ENCODE measurements at regions not wholly inside any gene's neighbourhood (a gene's known extent, or its start where the extent isn't known, plus 50 kb on each side); places are given as distances from the start of the nearest gene placed in this dataset.
"Not testable (repeated sequence)": the region's sequence is repeated elsewhere in the genome, so short reads cannot be mapped to it uniquely, and the experiment has no call there.

DNA sequence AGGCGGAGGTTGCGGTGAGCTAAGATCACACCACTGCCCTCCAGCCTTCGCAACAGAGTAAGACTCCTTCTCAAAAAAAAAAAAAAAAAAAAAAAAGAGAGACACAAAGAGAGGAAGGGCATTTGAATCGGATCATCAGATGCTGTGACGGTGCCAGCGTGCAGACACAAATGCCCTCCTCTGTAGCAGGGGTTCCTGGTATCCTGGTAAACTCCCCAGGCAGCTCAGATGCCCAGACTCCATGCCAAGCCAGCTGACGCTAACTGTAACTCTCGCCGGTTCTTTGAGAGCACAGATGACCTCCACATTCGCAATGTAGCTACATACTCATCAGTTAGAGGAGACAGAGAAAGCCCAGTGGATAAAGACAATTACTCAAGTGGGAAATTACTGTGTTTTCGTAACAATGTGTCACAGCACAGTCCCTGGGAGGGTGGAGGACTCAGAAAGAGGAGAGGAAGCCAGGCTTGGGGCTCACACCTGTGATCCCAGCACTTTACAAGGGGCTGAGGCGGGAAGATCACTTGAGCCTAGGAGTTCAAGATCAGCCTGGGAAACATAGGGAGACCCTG is 153.1 kb downstream of the BRD1 start:
- DNase-seq: no peak

DNA sequence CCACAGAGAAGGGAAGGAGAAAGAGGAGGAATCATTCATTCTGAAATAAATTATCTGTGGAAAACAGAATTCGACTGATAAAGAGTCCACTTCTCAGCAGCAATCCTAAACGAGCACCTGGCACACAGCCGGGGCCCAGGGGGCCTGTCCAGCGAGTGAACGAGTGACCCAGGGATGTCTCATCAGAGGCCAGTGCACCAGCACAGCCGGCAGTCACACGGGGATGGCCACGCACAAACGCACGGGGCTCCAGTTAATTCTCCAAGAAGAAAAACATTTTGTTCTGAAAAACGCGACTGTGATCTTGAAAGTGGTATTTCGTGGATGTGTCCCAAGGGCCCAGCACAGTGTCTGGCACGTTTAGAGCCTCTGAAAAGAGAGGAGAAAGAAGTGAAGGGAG is 154.6 kb downstream of the BRD1 start:
- no peak for DNase-seq

DNA sequence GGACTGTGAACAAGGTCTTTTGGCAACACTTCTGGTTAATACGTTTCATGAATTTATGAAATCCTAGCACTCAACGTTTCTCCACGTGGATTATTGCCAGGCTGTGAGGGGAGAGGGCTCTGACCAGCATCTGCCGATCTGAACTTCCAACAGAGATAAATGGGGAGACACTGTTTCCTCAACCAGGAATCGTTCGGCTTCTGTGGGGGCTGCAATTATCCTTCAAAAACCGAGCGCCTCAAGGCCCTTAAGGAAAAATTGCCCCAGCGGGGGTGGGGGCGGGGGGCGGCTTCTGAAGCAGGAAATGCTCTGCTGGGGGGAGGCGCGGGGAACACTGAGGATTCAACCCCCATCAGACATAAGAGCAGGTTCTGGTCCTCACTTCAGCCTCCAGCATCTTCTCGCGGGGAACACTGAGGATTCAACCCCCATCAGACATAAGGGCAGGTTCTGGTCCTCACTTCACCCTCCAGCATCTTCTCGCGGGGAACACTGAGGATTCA is 155.6 kb downstream of the BRD1 start:
- DNase-seq: no peak

DNA sequence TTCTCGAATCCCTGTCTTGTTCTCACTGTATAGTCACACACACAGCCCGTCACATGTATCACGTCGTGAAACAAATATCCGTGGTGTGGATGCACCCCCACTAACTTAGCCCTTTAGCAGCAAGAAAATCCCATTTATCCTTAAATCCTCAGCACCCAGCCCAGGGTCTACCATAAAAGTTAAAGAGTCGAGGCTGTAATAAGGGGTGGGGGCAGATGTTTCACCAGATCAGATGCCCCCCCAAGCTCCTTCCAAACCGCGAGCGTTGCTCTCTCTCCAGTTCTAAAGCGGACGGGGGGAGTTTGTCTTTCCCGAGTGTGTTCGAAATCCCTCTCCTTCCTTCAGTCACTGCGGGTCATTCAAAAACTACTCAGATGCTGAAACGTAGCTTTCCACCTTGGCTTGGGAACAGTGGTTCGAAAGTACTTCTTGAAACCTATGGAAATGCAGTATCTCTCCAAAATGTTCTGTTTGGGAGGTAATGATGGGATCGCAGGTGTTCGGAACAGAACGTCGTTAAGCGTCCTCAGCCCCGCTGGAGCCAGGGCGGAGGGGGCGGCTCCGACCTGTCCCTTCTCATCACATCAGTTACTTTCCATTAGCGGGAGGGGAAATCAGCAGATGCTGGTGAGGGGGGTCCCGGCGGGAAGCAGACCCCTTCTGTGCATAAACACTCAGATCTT is 156.2 kb downstream of the BRD1 start:
- no peak for DNase-seq

DNA sequence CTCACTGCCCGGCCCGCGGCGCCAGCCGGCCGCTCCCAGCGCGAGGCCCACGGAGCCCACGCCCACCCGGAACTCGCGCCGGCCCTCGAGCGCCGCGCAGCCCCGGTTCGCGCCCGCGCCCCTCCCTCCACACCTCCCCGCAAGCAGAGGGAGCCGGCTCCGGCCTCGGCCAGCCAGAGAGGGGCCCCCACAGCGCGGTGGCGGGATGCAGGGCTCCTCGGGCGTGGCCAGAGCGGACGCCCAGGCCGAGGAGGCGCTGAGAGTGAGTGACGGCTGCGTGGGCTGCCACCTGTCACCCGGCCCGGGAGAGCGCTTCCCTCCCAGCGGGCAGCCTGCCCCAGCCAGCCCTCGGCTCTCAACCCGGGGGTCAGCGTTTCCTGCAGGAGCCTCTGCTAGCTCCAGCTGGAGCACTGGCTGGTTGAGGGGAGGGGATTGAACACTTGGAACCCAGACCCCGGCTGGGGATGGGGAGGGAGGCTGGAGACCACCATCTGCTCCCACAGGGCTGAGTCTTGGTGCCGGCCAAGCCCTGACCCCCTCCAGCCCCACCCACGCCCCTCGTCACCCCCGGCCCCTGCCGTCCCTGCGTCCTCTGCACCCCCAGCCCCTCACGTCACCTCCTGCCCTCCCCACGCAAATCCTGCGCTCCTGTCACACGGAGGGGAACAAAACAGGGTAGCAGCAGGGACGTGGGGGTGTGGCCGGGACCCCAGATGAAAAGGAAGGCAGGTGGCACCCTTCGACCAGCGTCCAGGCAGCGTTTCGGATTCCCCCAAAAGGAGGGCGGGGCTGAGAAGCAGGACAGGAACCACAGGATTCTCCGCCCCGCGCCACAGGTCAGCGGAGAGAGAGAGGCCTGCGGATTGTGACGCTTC is 157.0 kb downstream of the BRD1 start:
- no peak for DNase-seq

DNA sequence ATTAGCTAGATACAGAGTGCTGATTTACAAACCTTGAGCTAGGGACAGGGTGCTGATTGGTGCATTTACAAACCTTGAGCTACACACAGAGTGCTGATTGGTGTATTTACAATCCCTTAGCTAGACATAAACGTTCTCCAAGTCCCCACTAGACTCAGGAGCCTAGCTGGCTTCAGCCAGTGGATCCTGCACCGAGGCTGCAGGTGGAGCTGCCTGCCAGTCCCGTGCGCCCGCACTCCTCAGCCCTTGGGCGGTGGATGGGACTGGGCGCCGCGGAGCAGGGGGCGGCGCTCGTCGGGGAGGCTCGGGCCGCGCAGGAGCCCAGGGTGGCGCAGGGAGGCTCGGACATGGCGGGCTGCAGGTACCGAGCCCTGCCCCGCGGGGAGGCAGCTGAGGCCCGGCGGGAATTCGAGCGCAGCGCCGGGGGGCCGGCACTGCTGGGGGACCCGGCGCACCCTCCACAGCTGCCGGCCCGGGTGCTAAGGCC is 157.7 kb downstream of the BRD1 start:
- DNase-seq: peak; percentile 14

DNA sequence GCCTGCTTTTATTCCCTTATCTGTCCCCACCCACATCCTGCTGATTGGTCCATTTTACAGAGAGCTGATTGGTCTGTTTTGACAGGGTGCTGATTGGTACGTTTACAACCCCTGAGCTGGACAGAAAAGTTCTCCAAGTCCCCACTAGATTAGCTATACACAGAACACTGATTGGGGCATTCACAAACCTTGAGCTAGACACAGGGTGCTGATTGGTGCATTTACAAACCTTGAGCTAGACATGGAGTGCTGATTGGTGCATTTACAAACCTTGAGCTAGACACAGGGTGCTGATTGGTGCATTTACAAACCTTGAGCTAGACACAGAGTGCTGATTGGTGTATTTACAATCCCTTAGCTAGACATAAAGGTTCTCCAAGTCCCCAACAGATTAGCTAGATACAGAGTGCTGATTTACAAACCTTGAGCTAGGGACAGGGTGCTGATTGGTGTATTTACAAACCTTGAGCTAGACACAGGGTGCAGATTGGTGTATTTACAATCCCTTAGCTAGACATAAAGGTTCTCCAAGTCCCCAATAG is 158.2 kb downstream of the BRD1 start:
- DNase-seq: not testable (repeated sequence)

DNA sequence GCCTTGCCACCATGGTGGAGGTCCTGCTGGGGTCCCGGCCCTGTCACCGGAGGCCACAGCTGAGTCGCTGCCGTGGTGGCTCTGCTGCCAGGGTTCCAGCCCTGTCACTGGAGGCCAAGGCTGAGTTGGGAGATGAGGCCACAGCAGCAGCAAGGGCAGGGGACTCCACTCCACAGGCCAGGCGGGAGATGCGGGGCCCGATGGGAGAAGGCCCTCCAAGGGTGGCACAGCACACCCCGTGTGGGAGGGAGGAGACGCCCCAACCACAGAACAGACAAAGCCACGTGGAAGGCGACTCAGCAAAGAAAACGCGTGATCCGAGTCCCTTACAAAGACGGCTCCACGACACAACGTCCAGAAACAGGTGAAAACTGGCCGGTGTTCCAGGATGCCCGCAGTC is 159.3 kb downstream of the BRD1 start:
- DNase-seq: no peak

DNA sequence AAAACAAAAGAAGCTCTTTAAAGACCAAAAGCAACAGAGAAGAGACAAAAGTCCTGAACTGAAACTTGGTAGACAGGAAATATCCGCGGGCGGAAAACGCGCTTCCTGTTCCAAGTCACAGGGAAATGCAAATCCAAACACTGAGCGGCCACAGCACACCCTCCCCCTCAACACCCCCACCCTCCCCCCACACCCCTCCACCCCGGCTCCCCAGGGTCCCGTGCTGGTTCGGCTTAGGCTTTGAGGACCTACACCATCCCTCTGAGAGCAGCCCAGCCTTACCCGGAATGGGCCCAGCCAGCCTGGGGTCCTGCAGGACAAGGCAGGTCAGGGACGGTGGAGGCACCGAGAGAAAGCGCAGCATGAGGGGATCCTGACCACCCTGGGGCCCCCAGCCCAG is 160.4 kb downstream of the BRD1 start:
- DNase-seq: no peak

DNA sequence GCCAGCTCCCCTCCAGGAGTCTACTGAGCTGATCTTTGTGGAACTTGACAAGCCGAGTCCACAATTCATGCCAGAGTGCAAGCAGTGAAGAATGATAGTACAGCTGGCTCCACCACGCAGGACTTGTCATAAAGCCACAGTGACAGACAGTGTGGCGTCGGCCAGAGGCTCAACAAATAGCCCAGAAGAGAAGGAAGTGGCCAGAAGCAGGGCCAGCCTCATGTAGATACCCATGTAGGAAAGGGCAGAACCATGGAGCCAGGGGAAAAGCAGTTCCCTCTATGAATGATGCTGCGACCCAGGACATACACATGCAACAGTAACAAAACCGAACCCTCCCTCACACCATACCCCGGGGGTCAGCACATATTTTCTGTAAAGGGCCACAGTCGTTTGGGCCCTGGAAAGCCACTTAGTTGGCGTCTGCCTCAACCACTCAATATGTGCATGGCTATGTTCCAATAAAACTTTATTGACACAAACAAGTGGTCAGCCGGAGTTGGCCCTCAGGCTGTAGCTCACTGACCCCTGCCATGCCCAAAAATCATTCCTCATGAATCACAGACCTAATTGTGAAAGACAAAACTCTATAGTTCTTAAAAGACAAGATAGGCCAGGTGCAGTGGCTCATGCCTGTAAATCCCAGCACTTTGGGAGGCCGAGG is 161.4 kb downstream of the BRD1 start:
- DNase-seq: no peak

DNA sequence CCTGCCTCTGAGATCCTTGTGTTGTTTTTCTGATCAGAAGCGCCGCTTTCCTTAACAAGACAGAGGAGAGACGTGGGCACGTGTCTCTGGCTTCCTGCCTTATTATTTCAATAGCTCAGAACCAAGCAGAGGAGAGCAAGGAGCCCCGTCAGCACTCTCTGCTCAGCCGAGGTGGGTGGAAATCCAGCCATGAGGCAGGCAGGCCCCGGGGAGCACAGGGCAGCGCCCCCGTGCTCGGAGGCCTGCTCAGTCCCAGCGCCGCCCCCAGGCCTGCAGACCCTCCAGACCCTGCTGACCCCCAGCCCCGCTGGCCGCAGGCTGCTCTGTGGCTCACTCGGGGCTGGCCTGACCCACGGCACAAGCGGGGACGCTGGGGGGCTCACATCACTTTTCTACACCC is 162.8 kb downstream of the BRD1 start:
- no peak for DNase-seq

DNA sequence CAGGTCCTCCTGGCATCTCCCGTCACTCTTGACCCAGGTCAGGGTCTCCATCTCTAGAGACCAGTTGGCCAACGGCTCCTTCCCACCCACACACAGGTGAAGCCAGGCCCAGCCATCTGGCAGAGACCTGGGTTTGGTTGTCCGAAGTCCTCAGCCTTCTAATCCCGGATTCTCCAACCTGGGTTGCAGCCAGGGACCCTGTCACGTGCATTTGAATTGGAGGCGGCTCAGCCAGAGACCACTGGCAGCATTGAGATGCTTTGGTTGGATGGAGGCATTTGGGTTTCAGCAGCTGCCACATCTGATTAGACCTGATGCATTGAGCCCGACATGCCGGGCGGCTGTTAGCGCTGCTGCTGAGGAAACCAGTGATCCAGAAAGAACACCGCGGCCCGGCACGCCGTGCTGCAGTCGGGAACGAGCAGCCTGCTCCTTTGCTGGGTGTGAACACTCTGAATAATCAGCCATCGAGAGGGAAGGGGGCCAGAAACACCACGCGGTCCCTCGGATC is 163.2 kb downstream of the BRD1 start:
- DNase-seq: no peak

DNA sequence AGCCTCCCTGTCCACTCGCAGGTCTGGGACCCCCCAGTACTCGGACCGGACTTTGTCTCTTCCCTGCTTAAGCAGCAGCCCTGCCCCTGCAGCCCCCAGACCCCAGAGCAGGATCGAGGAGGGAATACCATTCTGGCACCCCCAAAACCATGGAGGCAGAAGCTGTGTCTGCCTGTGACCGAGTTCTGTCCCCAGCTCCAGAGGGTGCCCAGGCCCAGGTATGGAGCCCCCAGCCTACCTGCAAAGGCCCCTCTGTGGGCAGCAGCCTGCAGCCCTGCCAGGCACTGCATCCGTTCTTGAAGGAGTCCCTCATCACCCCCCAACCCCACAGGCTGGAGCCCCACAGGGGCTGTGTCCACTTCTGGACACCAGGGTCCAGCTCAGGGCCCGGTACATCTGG is 163.8 kb downstream of the BRD1 start:
- DNase-seq: no peak

DNA sequence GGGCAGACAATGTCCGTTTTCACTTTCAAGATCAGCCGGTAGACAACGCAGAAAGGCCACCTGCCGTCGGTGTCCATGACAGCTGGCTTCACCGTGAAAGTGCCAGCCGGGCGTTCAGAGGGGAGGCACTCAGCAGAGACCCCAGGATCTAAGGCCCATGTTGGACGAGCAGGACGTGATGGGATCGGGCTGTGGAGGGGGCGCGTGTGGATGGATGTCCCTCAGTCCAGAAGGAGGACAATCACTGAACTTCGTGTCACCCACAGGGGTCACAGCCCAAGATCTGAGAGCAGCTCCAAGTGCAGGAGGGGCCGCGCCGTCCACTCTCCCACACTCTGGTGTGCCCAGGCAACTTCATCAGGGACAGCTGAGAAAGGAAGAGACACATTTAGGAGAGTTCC is 164.4 kb downstream of the BRD1 start:
- DNase-seq: no peak

DNA sequence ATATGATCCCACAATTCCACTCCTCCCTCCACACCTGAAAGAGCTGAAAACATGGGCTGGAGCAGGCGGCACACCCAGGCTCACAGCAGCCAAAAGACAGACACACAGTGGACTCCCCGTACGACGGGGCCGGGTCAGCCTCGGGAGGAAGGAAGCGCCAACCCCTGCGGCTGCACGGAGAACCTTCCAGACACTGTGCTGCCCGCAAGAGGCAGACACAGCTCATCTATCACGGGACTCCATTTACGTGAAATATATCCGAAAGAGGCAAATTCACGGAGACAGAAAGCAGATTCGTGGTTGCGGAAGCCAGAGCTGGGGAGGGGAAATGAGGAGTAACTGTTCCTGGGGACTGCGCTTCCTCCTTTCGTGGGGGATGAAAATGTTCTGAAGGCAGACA is 165.0 kb downstream of the BRD1 start:
- DNase-seq: no peak

DNA sequence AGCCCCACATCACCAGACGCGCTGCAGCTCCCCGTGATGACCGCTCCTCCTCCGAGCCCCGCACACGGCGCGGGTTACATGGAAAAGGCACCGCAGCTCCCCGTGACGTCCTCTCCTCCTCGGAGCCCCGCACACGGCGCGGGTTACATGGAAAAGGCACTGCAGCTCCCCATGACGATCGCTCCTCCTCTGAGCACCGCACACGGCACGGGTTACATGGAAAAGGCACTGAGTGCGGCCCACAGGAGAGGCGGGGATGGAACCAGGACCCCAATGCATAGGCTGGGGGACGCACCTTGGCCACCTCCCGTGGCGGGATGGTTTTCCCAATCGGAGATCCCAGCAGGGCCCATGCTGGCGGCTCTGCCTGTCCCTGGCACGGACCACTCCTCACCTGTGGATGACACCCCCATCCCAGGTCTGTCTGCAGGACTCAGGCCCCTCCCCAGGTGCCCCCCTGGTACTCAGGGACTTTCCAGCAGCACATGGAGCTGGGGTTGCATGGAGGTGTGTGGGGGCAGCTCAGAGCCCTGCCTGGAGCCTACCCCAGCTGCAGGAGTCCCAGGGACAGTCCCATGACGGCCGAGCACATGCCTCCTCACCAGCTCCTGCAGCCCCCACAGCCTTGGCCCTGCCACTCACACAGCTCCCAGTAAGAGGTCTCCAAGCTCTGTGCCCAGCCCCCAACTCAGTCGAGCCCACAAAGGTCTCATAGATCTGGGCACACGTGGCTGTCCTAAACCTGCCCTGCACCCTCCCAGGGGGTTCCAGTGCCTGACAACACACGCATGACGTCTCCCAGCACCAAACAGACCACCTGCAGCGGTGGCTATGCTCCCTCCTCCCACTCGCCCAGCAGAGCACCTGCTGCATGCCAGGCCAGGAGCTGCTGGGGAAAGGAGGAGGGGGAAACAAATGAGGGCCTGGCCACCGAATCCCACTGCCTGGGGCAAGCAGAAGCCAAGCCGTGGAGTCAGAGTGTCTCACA is 166.6 kb downstream of the BRD1 start:
- DNase-seq: no peak

DNA sequence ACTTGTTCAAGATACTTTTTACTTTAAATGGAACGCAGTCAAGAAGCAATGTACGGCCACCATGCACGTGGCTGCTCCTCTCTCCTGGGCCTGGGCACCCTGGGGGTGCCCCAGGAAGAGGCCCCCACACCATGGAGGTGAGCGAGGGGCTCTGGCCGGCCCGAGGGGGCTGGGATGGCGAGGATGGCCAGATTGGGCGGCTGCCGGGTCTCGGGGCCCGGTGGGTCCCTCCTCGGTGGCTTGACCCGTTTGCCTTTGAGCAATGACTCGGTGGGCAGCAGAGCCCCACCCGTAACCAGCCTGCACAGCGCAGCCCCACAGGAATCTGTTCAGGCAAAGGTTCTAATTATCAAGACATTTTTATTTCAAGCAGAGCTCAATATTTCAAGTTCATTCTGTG is 167.4 kb downstream of the BRD1 start:
- DNase-seq: no peak

DNA sequence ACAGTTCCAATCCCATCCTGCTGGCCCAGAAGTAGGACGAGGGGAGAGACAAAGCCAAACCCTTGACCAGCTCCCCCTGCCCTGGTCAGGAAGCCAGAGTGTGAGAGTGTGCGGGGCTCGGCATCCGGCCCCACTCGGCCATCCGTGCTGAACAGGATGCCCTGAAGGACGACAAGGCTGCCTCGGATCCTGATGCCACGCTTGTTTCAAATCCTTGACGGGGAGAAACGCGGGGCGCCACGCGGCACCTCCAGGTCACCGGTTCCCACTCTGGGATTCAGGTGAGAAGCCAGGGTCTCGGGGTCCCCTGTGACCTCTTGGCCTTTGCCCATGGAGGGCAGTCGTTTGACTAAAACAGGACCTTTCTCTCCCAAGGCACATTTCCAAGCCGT is 167.8 kb downstream of the BRD1 start:
- no peak for DNase-seq

DNA sequence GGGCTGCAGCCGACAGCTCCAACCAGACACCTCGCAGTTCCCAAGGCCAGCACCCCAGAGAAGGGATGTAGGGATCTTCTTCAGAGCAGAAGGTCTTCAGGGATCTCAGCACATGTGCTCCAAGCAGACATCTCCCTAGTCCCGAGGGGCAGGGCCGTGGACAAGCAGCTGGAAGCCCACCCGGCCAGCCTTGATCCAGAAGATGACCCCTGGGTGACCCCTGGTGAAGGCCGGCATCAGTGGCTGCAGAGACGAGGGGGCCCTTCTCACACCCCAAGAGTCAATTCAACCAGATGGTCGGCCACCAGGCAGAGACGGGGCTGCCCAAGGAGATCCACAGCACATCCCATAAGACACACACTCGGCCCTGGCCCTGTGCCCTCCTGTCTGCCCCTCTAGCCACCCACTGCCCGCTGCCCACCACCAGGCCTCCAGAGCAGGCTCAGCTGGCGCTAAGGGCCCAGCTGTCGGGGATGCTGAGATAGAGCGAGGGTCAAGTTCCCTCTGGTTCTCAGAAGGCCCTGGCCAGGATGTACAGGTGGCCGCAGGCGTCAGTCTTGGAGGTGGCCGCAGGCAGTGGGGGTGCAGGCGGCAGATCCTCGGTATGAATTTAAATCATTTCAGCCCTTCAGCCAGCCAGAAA is 168.3 kb downstream of the BRD1 start:
- DNase-seq: no peak

DNA sequence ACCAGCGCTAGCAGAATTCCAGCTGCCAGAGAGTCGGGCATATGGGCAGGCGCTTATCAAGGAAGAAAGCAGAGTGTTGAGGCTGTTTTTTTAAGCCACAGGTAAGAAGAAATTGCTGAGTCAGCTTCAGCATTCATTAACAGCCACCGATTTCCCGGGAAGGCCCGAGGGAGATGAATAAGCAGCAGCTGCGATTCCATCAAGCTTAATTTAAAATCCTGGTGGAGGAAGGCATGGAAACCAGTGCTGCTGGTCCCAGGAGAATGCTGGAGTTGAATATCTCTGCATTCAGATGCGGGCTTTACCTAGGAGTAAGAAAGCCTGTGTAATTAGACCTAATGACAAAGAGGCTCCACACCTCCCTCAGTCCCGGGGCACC is 168.8 kb downstream of the BRD1 start:
- no peak for DNase-seq
